Uterus (tissue), 3 donors: ENCODE measurements at regions not wholly inside any gene's neighbourhood (a gene's known extent, or its start where the extent isn't known, plus 50 kb on each side); places are given as distances from the start of the nearest gene placed in this dataset.

Experiments
- DNase-seq, 2 donors: peaks; one replicate each; pipeline ENCODE4 v3.0.0-alpha.2; 2019 to 2020
- H3K27ac ChIP-seq, 2 donors: fragments of 200-600 bp; sonication (generic); 1 replicate in 1 of 2; 2 replicates in 1 of 2; pipeline ENCODE4 v1.5.1; 2016 to 2018
- H3K27me3 ChIP-seq, 2 donors: fragments of 200-600 bp; sonication (generic); one replicate each; pipeline ENCODE4 v1.5.1; 2018 to 2019; ENCODE audit warnings: control low read depth in 1 of 2
- H3K36me3 ChIP-seq, 2 donors: fragments of 200-600 bp; sonication (generic); one replicate each; pipeline ENCODE4 v1.5.1; 2019; ENCODE audit warnings: control low read depth in 1 of 2
- H3K4me1 ChIP-seq, 2 donors: fragments of 200-600 bp; sonication (generic); one replicate each; pipeline ENCODE4 v1.5.1; 2018 to 2019; ENCODE audit warnings: control low read depth in 1 of 2
- H3K4me3 ChIP-seq, 2 donors: fragments of 200-600 bp; sonication (generic); 1 replicate in 1 of 2; 2 replicates in 1 of 2; pipeline ENCODE4 v1.5.1; 2018 to 2019; ENCODE audit warnings: mild to moderate bottlenecking in 1 of 2
- H3K9me3 ChIP-seq, 2 donors: fragments of 200-600 bp; sonication (generic); one replicate each; pipeline ENCODE4 v1.5.1; 2019; ENCODE audit warnings: control low read depth in 1 of 2
- POLR2A ChIP-seq, 2 donors: fragments of 450-650 bp; IDR thresholded peaks; one replicate each; pipeline ENCODE4 v1.6.1; 2016; ENCODE audit warnings: antibody characterized with exemption in 2 of 2, mild to moderate bottlenecking in 1 of 2, moderate library complexity in 1 of 2
- intact Hi-C: fragments of 100-400 bp; cut with DNase I; formaldehyde crosslinking; loops from one replicate; pipeline ENCODE4 v1.15.1; 2023; ENCODE audit warnings: low total_unique reads
- TF ChIP-seq, protein P1 (sequence below), 4 experiments: fragments of 200-600 bp in 2 of 4; fragments of 450-650 bp in 2 of 4; sonication (generic) in 2 of 4; IDR thresholded peaks; one replicate each; pipeline ENCODE4 v1.5.1; 2016 to 2019; ENCODE audit warnings: antibody characterized with exemption in 4 of 4, mild to moderate bottlenecking in 2 of 4, moderate library complexity in 1 of 4
- donor health status: DM: yes; HTN: yes; CAD: no.

DNA sequence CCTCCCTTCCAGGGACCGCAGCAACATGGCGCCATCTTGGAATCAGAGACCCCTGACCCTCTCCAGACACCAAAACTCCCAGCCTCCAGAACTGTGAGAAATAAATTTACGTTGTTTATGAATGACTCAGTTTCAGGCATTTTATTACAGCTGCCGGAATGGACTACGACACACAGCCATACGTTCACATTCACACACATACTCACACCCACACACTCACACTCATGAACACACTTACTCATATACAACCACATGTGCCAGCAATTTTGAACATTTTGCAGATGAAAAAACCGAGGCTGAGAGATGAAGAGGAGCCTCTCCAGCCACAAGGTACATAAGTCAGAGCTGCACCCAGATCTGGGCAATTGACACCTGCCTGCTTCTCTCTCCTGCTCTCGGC lies 151.0 kb upstream of the RAB4A start:
- H3K4me3 ChIP-seq, result no peak overlapping the region
- intact Hi-C loops, result no loop called here
- H3K4me1 ChIP-seq, result peaks cover 3 to 4% of the 10 kb centered on the region in 2 donors
- H3K27ac ChIP-seq, result no peak overlapping the region
- no peak for TF ChIP-seq POLR2A (IDR thresholded peaks at IDR 0.05)
- TF ChIP-seq, protein P1, sequence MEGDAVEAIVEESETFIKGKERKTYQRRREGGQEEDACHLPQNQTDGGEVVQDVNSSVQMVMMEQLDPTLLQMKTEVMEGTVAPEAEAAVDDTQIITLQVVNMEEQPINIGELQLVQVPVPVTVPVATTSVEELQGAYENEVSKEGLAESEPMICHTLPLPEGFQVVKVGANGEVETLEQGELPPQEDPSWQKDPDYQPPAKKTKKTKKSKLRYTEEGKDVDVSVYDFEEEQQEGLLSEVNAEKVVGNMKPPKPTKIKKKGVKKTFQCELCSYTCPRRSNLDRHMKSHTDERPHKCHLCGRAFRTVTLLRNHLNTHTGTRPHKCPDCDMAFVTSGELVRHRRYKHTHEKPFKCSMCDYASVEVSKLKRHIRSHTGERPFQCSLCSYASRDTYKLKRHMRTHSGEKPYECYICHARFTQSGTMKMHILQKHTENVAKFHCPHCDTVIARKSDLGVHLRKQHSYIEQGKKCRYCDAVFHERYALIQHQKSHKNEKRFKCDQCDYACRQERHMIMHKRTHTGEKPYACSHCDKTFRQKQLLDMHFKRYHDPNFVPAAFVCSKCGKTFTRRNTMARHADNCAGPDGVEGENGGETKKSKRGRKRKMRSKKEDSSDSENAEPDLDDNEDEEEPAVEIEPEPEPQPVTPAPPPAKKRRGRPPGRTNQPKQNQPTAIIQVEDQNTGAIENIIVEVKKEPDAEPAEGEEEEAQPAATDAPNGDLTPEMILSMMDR (IDR thresholded peaks at IDR 0.05), result no peak
- H3K9me3 ChIP-seq, result no peaks in the 10 kb centered on the region
- no peaks in the 10 kb centered on the region for H3K36me3 ChIP-seq
- no peak for DNase-seq
- no peaks in the 10 kb centered on the region for H3K27me3 ChIP-seq

DNA sequence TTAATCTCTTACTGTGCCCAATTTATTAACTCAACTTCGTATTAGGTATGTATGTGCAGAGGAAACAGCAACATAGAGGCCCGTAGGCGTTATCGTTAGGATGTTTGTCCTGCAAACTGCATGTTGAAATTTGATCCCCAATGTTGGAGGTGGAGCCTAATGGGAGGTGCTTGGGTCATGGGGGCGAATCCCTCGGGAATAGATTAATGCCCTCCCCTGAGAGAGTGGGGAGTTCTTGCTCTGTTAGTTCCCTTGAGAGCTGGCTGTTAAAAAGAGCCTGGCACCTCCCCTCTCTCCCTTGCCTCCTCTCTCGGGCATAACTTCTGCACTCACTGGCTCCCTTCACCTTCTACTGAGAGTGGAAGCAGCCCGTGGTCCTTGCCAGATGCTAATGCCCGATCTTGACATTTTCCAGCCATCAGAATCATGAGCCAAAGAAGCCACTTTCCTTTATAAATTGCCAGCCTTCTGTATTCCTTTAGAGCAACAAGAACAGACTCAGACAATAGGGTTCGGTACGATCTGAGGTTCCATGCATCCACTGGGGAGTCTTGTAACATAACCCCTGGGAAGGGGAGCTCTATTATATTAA lies 149.0 kb upstream of the RAB4A start:
- intact Hi-C loops, result no loop called here
- H3K4me1 ChIP-seq, result peaks cover 0 to 2% of the 10 kb centered on the region in 2 donors
- H3K36me3 ChIP-seq, result no peaks in the 10 kb centered on the region
- H3K27me3 ChIP-seq, result no peaks in the 10 kb centered on the region
- no peaks in the 10 kb centered on the region for H3K9me3 ChIP-seq
- DNase-seq, result no peak
- no peak for TF ChIP-seq POLR2A (IDR thresholded peaks at IDR 0.05)
- TF ChIP-seq, protein P1 (IDR thresholded peaks at IDR 0.05), result no peak
- no peak overlapping the region for H3K4me3 ChIP-seq
- H3K27ac ChIP-seq, result no peak overlapping the region

DNA sequence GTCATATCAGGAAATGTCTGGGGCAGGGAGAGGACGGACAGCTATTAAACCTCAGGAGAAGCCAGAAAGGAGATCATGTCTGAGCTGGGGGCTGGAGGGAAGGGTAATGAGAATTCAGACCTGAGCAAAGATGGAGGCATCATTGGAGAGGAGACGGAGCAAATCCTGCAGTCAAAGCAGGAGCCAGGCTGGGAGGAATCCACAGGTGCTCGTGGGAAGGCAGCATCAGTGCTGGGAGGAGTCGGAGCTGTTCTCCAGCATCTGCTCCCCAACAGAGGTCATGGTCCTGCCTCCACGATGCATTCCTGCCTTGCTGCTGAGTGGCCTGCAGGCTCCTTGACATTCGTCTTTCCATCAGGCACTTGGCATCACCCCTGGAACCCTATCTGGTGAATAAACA lies 148.3 kb upstream of the RAB4A start:
- TF ChIP-seq POLR2A (IDR thresholded peaks at IDR 0.05), result no peak
- TF ChIP-seq, protein P1 (IDR thresholded peaks at IDR 0.05), result no peak
- no peak overlapping the region for H3K4me3 ChIP-seq
- no peaks in the 10 kb centered on the region for H3K9me3 ChIP-seq
- no peak overlapping the region for H3K27ac ChIP-seq
- H3K27me3 ChIP-seq, result no peaks in the 10 kb centered on the region
- no peak for DNase-seq
- H3K4me1 ChIP-seq, result no peaks in the 10 kb centered on the region
- intact Hi-C loops, result no loop called here
- H3K36me3 ChIP-seq, result no peaks in the 10 kb centered on the region

DNA sequence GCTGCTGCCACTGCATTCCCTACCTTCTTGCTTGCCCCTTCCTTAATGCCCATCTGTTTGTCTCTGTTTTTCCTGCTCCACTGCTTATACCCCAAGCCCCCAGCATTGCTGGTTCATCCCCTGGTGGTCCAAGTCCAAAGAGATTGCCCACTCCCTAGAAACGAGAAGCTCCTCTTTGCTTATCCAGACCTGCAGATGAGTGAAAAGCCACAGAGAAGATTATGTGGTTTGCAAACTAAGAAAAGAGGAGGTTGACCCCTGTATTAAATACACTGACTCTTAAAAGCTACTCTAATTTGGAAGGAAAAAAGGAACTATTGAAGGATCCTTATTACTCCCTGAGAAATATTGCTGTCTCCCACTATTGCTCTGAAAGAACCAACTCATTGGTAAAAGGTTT lies 146.8 kb upstream of the RAB4A start:
- TF ChIP-seq POLR2A (IDR thresholded peaks at IDR 0.05), result no peak
- TF ChIP-seq, protein P1 (IDR thresholded peaks at IDR 0.05), result no peak
- DNase-seq, result no peak

DNA sequence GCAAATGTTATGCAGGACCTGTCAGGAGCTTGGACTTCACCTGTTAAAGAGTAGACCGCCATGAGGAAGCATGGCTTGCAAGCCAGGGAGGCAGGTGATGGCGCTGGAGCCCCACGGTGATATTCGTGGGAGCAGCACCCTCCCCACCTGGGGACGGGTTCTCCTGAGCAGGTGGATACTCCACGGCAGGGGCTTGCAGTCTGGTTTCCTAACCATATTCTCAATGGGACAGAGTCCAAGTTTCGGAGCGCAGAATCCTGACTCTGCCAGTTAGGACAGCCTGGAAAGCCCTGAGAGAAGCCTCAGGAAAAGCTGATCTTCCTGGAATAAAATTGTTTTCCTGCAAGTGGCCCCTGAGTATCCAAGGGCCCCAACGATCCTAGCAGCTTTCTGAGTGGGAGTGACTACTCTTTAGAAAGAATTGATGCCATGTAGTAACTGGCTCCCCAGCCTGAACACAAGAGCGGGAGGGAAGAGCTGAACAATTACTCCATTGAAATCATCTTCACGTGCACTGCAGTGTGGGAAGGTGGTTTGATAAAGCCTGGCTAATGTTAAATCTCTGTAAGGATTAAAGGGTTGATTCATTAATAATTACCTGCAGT lies 146.3 kb upstream of the RAB4A start:
- TF ChIP-seq, protein P1 (IDR thresholded peaks at IDR 0.05), result no peak
- TF ChIP-seq POLR2A (IDR thresholded peaks at IDR 0.05), result no peak
- no peak for DNase-seq
- intact Hi-C loops, result no loop called here

More for the DNA sequence above, 146.8 kb upstream of the RAB4A start:
- Histone ChIP-seq H3K9me3 (no peaks in the 10 kb centered on the region), H3K4me3 (no peak overlapping the region), H3K27me3 (no peaks in the 10 kb centered on the region), H3K36me3 (no peaks in the 10 kb centered on the region), H3K27ac (no peak overlapping the region), H3K4me1 (no peaks in the 10 kb centered on the region)
- intact Hi-C loops, result no loop called here

More for the DNA sequence above, 146.3 kb upstream of the RAB4A start:
- H3K27me3 ChIP-seq, result no peaks in the 10 kb centered on the region
- no peaks in the 10 kb centered on the region for H3K9me3 ChIP-seq
- no peak overlapping the region for H3K4me3 ChIP-seq
- no peaks in the 10 kb centered on the region for H3K4me1 ChIP-seq
- H3K27ac ChIP-seq, result no peak overlapping the region
- H3K36me3 ChIP-seq, result no peaks in the 10 kb centered on the region
